ENCODE measurements at regions not wholly inside any gene's neighbourhood (a gene's known extent, or its start where the extent isn't known, plus 50 kb on each side); places are given as distances from the start of the nearest gene placed in this dataset.

GRCh38 chr6:145396499-145396898, 338.8 kb downstream of the EPM2A start:
- Histone ChIP-seq H3K4me3 (ENCODE audit: extremely low read depth in 1 of 4, insufficient read depth in 2 of 4, low read depth in 3 of 4, low read length in 4 of 4) (no peak overlapping the region), H3K4me1 (replicated peaks in 1 of 4; ENCODE audit: control insufficient read depth in 3 of 4, insufficient read depth in 4 of 4, low read length in 3 of 4) (no peaks in the 10 kb centered on the region), H3K79me2 (ENCODE audit: control insufficient read depth in 1 of 2, insufficient read depth in 2 of 2, low read length in 2 of 2) (no peaks in the 10 kb centered on the region), H3K36me3 (ENCODE audit: control insufficient read depth in 2 of 4, insufficient read depth in 4 of 4, low read length in 3 of 4) (no peaks in the 10 kb centered on the region), H3K9me3 (ENCODE audit: insufficient read depth in 2 of 2, low read depth in 1 of 2, low read length in 1 of 2) (no peaks in the 10 kb centered on the region), H3K9ac (replicated peaks in 1 of 4; ENCODE audit: extremely low read depth in 1 of 4, low read depth in 3 of 4, low read length in 3 of 4) (no peak overlapping the region), H3K23ac (ENCODE audit: insufficient read length) (no peak overlapping the region), H3K56ac (replicated peaks; ENCODE audit: insufficient read length, low read depth, low read length) (no peak overlapping the region), H3K4me2 (ENCODE audit: insufficient read depth in 1 of 2, low read depth in 2 of 2, low read length in 2 of 2) (no peak overlapping the region), H3K79me1 (ENCODE audit: low read depth, low read length) (no peaks in the 10 kb centered on the region), H2BK5ac (ENCODE audit: low read depth, low read length) (no peak overlapping the region), H4K8ac (ENCODE audit: extremely low read depth, insufficient read depth, low read length) (no peak overlapping the region), H3K23me2 (ENCODE audit: low read depth, low read length) (no peaks in the 10 kb centered on the region), H2AK5ac (ENCODE audit: low read depth, low read length) (no peak overlapping the region), H4K91ac (replicated peaks; ENCODE audit: insufficient read length, low read length) (no peak overlapping the region), H3K18ac (ENCODE audit: extremely low read depth, low read length) (no peak overlapping the region), H3K4ac (replicated peaks; ENCODE audit: insufficient read length, low read depth, low read length) (no peak overlapping the region), H4K20me1 (replicated peaks in 1 of 2; ENCODE audit: control insufficient read depth in 1 of 2, insufficient read depth in 2 of 2, low read length in 2 of 2) (no peaks in the 10 kb centered on the region), H2BK15ac (ENCODE audit: low read length) (no peak overlapping the region), H2BK20ac (ENCODE audit: low read length) (no peak overlapping the region), H3K27ac (ENCODE audit: low read depth, low read length) (no peak overlapping the region), H2AFZ (ENCODE audit: low read length) (no peak overlapping the region), H2BK120ac (replicated peaks; ENCODE audit: low read depth, low read length) (no peak overlapping the region), H3K14ac (ENCODE audit: insufficient read length) (no peak overlapping the region), H4K5ac (ENCODE audit: insufficient read length, low read depth, low read length) (no peak overlapping the region), H2BK12ac (ENCODE audit: low read depth, low read length) (no peak overlapping the region), H3K27me3 (replicated peaks in 1 of 4; ENCODE audit: control insufficient read depth in 3 of 4, extremely low read depth in 1 of 4, insufficient read depth in 3 of 4, low read length in 3 of 4) (no peaks in the 10 kb centered on the region)
- DNase-seq (ENCODE audit: low read depth in 1 of 2, low spot score in 2 of 2) (no peak), FAIRE-seq (no peak)
- 82% methylated on average over 1 of the region's 1 CpG; no CpG with 5 or more reads in 1 of the 2 experiments for WGBS, 2 experiments (ENCODE audit: extremely low coverage in 1 of 2, insufficient coverage in 1 of 2, insufficient read length in 1 of 2, insufficient replicate concordance in 2 of 2, low coverage in 1 of 2, low lambda C conversion rate in 2 of 2, missing lambda C conversion rate in 1 of 2)
- ChIA-PET CTCF (ENCODE audit: partially characterized antibody) (interaction anchor here (1.0 kb wide), 1 partner anchor 10 kb away, joined by 3 read pairs; no protein-coding TSS in a partner anchor), POLR2A (ENCODE audit: partially characterized antibody) (no interaction called here)
- no peak for TF ChIP-seq FOSL1 (IDR thresholded peaks at IDR 0.05; ENCODE audit: insufficient read depth, low read depth, low read length)
- no peak for TF ChIP-seq E2F6 (IDR thresholded peaks at IDR 0.05)
- TF ChIP-seq BACH1 (IDR thresholded peaks at IDR 0.05; ENCODE audit: low read length) = no peak
- no peak for TF ChIP-seq BRCA1 (IDR thresholded peaks at IDR 0.05; ENCODE audit: low read depth, low read length)
- no peak for TF ChIP-seq CHD1 (IDR thresholded peaks at IDR 0.05; ENCODE audit: low read depth, low read length)
- no peak for TF ChIP-seq SUZ12 (IDR thresholded peaks at IDR 0.05; ENCODE audit: low read length)
- TF ChIP-seq CTBP2 (IDR thresholded peaks at IDR 0.05; ENCODE audit: borderline replicate concordance, insufficient read depth, insufficient read length, low read length) = no peak
- no peak for TF ChIP-seq TBP (IDR thresholded peaks at IDR 0.05; ENCODE audit: low read depth, low read length)
- TF ChIP-seq GTF2F1 (IDR thresholded peaks at IDR 0.05; ENCODE audit: borderline replicate concordance, low read depth, low read length) = no peak
- no peak for TF ChIP-seq YY1 (IDR thresholded peaks at IDR 0.05; ENCODE audit: low read depth, low read length)
- no peak for TF ChIP-seq CBX5 (IDR thresholded peaks at IDR 0.05; ENCODE audit: low read depth, low read length)
- TF ChIP-seq KDM4A (IDR thresholded peaks at IDR 0.05; ENCODE audit: low read depth, low read length, severe bottlenecking) = no peak
- no peak for TF ChIP-seq RAD21 (IDR thresholded peaks at IDR 0.05 in 1 of 2, conservative IDR thresholded peaks at IDR 0.05 in 1 of 2; ENCODE audit: low read depth in 2 of 2, low read length in 2 of 2)
- TF ChIP-seq NANOG (IDR thresholded peaks at IDR 0.05; ENCODE audit: insufficient read depth, low read depth, low read length, poor library complexity, severe bottlenecking) = no peak
- TF ChIP-seq SP2 (IDR thresholded peaks at IDR 0.05; ENCODE audit: low read length) = no peak

All from H1 (cell line).